ENCODE measurements at regions not wholly inside any gene's neighbourhood (a gene's known extent, or its start where the extent isn't known, plus 50 kb on each side); places are given as distances from the start of the nearest gene placed in this dataset.

DNA sequence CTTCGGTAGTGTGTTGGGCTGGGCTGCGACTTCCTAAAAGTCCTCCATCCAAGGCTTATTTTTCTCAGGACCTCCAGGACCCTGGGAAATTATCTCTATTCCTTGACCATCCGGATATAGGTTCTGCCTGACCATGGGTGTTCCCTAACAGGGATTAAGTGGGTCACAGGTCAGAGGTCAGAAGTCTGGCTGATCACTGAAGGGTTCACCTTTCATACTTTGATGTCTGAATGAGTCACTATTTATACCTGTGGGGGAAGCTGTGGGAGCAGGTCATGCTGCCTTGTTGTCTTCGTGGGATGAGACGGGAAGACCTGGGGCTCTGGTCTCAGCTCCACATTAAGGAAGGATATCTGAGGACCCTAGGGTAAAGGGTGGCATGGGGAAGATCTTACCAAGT is 65.0 kb upstream of the ETV3 start:
- Histone ChIP-seq H3K36me3 (ENCODE audit: control insufficient read depth, insufficient read depth, low read length) (no peaks in the 10 kb centered on the region), H3K27me3 (ENCODE audit: control insufficient read depth, insufficient read depth, low read length) (no peaks in the 10 kb centered on the region), H3K4me3 (ENCODE audit: low read depth, low read length) (no peak overlapping the region)
- TF ChIP-seq, protein P1, sequence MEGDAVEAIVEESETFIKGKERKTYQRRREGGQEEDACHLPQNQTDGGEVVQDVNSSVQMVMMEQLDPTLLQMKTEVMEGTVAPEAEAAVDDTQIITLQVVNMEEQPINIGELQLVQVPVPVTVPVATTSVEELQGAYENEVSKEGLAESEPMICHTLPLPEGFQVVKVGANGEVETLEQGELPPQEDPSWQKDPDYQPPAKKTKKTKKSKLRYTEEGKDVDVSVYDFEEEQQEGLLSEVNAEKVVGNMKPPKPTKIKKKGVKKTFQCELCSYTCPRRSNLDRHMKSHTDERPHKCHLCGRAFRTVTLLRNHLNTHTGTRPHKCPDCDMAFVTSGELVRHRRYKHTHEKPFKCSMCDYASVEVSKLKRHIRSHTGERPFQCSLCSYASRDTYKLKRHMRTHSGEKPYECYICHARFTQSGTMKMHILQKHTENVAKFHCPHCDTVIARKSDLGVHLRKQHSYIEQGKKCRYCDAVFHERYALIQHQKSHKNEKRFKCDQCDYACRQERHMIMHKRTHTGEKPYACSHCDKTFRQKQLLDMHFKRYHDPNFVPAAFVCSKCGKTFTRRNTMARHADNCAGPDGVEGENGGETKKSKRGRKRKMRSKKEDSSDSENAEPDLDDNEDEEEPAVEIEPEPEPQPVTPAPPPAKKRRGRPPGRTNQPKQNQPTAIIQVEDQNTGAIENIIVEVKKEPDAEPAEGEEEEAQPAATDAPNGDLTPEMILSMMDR (IDR thresholded peaks at IDR 0.05; ENCODE audit: insufficient read depth, low read length, poor library complexity, severe bottlenecking): no peak
- no peak for DNase-seq (ENCODE audit: low read depth)

DNA sequence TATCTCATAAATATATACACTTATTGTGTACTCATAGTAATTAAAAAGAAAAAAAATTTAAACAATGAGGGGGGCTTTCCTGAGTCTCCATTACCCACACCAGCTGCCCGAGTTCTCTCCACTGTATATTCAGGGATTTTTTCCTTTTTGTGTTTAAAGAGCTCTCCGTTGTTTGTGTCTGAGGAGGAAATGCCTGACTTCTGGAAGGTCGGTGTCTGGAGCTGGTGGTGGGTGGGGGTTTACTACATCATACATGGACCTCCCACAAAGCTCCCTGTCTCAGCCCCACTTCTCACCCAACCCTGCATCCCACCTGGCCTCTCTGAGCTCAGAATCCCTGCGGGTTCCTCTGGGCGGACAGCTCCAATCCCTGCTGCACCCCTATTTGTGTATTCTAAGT is 64.1 kb upstream of the ETV3 start:
- no peak for DNase-seq (ENCODE audit: low read depth)
- Histone ChIP-seq H3K4me3 (ENCODE audit: low read depth, low read length) (no peak overlapping the region), H3K36me3 (ENCODE audit: control insufficient read depth, insufficient read depth, low read length) (no peaks in the 10 kb centered on the region), H3K27me3 (ENCODE audit: control insufficient read depth, insufficient read depth, low read length) (no peaks in the 10 kb centered on the region)
- TF ChIP-seq, protein P1 (IDR thresholded peaks at IDR 0.05; ENCODE audit: insufficient read depth, low read length, poor library complexity, severe bottlenecking): no peak

DNA sequence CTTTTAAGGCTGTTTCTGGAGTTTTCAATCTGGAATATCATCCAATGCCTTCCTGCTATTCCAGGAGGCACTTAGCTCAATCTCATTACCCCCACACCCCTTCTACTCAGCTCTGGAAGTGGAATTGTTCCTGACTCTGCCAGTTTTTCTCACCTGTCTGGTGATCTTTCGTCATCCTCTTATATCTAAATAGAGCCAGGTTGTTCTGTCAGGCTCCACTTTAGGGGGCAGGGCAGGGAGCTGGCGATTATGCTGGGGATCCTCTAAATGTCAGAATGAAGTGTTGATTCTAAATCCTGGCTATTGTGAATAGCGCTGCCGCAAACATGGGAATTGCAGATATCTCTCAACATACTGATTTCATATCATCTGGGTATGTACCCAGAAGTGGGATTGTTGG is 63.6 kb upstream of the ETV3 start:
- Histone ChIP-seq H3K36me3 (ENCODE audit: control insufficient read depth, insufficient read depth, low read length) (no peaks in the 10 kb centered on the region), H3K27me3 (ENCODE audit: control insufficient read depth, insufficient read depth, low read length) (no peaks in the 10 kb centered on the region), H3K4me3 (ENCODE audit: low read depth, low read length) (no peak overlapping the region)
- TF ChIP-seq, protein P1 (IDR thresholded peaks at IDR 0.05; ENCODE audit: insufficient read depth, low read length, poor library complexity, severe bottlenecking): no peak
- no peak for DNase-seq (ENCODE audit: low read depth)

DNA sequence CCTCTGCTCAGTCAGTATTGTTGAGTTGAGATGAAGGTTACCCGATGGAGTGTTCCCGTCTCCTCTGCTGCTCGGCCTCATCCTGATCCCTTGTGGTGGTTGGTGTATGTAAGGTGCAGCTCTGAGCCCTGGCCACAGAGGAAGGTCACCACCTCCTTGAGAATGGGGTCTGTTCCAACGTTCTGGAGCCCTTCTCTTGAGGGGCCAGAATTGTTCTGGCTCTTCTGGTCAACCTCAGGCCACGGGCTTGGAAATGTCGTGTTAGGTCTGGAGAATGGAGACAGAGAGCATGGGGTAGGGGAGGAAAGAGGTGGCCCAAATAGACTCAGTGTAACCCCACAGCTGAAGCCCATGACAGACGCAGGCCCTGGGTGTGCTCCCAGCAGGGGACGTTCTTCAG is 62.3 kb upstream of the ETV3 start:
- Histone ChIP-seq H3K4me3 (ENCODE audit: low read depth, low read length) (no peak overlapping the region), H3K36me3 (ENCODE audit: control insufficient read depth, insufficient read depth, low read length) (no peaks in the 10 kb centered on the region), H3K27me3 (ENCODE audit: control insufficient read depth, insufficient read depth, low read length) (peaks cover 11% of the 10 kb centered on the region)
- DNase-seq (ENCODE audit: low read depth): no peak
- TF ChIP-seq, protein P1 (IDR thresholded peaks at IDR 0.05; ENCODE audit: insufficient read depth, low read length, poor library complexity, severe bottlenecking): no peak

DNA sequence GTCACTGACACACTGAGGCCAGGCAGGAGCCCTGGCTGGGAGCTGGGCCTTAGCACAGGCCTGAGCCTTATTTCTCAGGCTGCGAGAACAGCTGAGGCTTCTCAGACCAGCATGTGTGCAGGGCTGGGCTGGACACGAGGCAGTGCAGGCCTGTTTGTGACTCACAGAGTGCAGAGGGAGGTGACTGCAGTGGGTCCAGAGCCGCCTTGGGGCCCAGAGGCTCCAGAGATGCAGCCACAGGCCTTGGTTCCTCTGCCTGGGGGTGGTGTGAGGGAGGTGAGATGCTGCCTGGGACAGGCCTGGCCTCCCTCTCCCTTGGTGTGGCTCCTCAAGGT is 61.2 kb upstream of the ETV3 start:
- DNase-seq (ENCODE audit: low read depth): no peak
- Histone ChIP-seq H3K27me3 (ENCODE audit: control insufficient read depth, insufficient read depth, low read length) (peaks cover 21% of the 10 kb centered on the region), H3K36me3 (ENCODE audit: control insufficient read depth, insufficient read depth, low read length) (no peaks in the 10 kb centered on the region), H3K4me3 (ENCODE audit: low read depth, low read length) (no peak overlapping the region)
- TF ChIP-seq, protein P1 (IDR thresholded peaks at IDR 0.05; ENCODE audit: insufficient read depth, low read length, poor library complexity, severe bottlenecking): no peak

DNA sequence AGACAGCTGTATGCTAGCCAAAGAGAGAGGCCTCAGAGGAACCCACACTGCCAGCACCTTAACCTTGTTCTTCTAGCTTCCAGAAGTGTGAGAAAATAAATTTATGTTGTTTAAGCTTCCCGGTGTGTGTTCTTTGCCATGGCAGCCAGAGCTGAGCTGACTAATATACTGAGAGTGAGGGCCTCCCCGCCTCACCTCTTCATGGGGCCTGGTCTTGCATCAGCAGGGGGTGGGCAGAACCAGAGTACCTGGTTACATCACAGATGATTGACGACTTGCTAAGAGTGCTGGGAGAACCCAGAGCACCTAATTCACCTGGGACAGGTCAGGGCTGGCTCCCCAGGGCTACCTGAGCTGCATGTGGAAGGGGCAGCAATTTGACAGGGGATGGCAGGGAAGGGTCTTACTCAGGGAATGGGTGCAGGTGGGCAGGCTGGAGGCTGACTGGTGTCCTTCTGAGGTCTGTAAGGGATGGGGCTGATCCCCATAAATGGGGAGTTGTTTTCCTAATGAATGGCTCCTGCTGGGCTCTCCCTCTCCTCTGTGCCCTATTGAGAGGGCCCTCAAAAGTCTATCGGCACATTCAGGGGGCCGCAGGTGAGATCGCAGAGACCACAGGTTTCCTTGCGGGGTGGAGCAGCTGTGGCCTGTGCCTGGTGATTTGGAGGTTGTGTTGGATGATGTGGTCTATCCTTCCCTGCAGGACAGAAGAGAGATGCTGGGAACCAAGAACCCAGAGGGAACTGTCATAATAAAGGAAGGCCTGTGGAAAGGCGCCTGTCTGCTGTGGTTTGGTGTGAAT is 60.6 kb upstream of the ETV3 start:
- no peak for DNase-seq (ENCODE audit: low read depth)
- TF ChIP-seq, protein P1 (IDR thresholded peaks at IDR 0.05; ENCODE audit: insufficient read depth, low read length, poor library complexity, severe bottlenecking): no peak
- Histone ChIP-seq H3K4me3 (ENCODE audit: low read depth, low read length) (no peak overlapping the region), H3K36me3 (ENCODE audit: control insufficient read depth, insufficient read depth, low read length) (no peaks in the 10 kb centered on the region), H3K27me3 (ENCODE audit: control insufficient read depth, insufficient read depth, low read length) (peaks cover 25% of the 10 kb centered on the region)
